Fibroblast of the aortic adventitia (primary cell): ENCODE measurements at regions not wholly inside any gene's neighbourhood (a gene's known extent, or its start where the extent isn't known, plus 50 kb on each side); places are given as distances from the start of the nearest gene placed in this dataset.
"Not testable (repeated sequence)": the region's sequence is repeated elsewhere in the genome, so short reads cannot be mapped to it uniquely, and the experiment has no call there.

Experiments
- DNase-seq: peaks from one replicate; pipeline ENCODE4 v3.0.0-alpha.2; 2010; ENCODE audit warnings: low read depth
- H3K4me3 ChIP-seq: 2 replicates; pipeline ENCODE4 v1.5.1; 2011; ENCODE audit warnings: low read depth, mild to moderate bottlenecking, control low read depth, low read length, moderate library complexity
- TF ChIP-seq, protein P1 (sequence below): IDR thresholded peaks from 2 replicates; pipeline ENCODE4 v1.5.1; 2011; ENCODE audit warnings: mild to moderate bottlenecking, low read length, control low read depth, inconsistent platforms; ENCODE audit not compliant: insufficient read depth

- TF ChIP-seq, protein P1, sequence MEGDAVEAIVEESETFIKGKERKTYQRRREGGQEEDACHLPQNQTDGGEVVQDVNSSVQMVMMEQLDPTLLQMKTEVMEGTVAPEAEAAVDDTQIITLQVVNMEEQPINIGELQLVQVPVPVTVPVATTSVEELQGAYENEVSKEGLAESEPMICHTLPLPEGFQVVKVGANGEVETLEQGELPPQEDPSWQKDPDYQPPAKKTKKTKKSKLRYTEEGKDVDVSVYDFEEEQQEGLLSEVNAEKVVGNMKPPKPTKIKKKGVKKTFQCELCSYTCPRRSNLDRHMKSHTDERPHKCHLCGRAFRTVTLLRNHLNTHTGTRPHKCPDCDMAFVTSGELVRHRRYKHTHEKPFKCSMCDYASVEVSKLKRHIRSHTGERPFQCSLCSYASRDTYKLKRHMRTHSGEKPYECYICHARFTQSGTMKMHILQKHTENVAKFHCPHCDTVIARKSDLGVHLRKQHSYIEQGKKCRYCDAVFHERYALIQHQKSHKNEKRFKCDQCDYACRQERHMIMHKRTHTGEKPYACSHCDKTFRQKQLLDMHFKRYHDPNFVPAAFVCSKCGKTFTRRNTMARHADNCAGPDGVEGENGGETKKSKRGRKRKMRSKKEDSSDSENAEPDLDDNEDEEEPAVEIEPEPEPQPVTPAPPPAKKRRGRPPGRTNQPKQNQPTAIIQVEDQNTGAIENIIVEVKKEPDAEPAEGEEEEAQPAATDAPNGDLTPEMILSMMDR: no peak
- no peak overlapping the region for H3K4me3 ChIP-seq
These were observed 764.7 kb upstream of the ARRDC3 start for GRCh38 chr5:92147798-92148197.

DNA sequence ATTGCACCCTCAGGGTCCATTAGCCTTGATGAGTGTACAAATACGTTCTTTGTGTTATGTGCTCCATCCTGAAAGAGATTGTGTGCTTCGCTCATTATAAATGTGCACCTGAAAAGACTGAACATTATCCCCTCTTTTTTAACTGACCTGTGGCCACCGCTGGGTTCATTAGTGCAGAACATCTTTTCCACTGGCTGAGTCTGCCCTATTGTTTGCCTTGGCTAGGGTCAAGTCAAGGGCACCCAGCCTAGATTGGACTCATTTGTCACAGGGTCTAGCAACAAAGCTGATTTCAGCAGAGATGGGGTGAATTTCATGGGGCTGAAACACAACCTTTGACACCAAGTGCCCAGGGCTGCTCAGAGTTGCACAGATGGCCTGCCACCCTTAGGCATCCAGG is 764.1 kb upstream of the ARRDC3 start:
- TF ChIP-seq, protein P1: no peak
- no peak overlapping the region for H3K4me3 ChIP-seq
- no peak for DNase-seq

More at GRCh38 chr5:92147798-92148197, 764.7 kb upstream of the ARRDC3 start:
- DNase-seq: no peak

DNA sequence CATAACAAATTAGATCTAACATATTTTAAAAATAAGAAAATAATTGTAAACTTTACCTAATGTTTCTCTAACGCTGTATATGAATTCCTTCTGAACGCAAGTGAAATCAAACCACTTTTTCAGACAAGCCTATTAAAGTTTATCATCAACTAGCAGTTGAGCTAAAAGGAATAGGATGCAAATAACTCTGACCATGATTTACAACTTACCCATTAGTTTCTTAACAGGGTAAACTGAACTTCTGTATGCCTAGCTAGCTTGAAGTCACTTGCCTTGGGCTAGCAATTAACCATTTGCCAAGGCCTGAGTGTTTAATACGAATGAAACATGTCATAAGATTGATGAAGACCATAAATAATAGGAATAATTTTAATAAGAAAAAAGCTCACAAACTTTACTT is 762.7 kb upstream of the ARRDC3 start:
- no peak for DNase-seq
- H3K4me3 ChIP-seq: no peak overlapping the region
- TF ChIP-seq, protein P1: no peak

DNA sequence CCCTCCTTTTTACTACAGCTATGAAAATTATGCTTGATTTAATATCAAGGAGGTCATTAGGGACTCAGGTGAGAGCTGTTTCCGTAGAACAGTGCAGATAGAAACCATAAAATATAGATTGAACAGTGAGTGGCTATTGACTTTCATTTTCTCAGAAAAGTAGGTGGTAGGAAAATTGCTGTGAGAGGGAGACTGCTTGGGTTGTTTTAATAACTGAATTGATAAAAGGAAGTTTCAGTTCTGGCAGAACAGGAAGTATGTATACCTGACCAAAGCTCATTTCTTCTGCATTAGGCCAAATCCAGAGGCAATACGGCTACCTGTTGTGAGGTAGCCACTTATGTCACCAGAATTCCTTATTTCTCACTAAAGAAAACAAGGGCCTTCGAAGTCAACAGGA is 761.7 kb upstream of the ARRDC3 start:
- TF ChIP-seq, protein P1: no peak
- H3K4me3 ChIP-seq: no peak overlapping the region
- DNase-seq: no peak

GRCh38 chr5:92132294-92132908 is 749.3 kb upstream of the ARRDC3 start:
- DNase-seq, H3K4me3 ChIP-seq: not testable (repeated sequence)

DNA sequence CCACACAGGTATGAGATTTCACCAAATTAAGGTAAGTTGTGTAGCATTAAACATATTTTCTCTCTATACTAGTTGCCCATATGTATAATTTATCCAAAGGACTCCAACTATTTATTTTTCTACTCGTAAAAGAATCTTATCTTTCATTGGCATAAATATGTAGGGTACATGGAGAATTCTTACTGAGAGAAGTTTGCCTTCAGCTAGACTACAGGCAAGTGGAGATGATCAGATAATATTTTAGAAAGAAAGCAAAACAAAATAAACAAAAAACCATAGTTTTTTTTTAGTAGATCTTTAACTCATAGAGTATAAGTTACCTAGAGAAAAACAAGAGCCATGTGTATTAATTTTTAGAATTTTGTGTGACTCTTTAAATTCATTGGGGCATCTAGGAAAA is 743.1 kb upstream of the ARRDC3 start:
- TF ChIP-seq, protein P1: no peak
- no peak overlapping the region for H3K4me3 ChIP-seq
- DNase-seq: no peak

GRCh38 chr5:92119110-92119509 is 736.0 kb upstream of the ARRDC3 start:
- DNase-seq: no peak
- H3K4me3 ChIP-seq: no peak overlapping the region
- TF ChIP-seq, protein P1: no peak
